HG03135 (cell line): ENCODE measurements at regions not wholly inside any gene's neighbourhood (a gene's known extent, or its start where the extent isn't known, plus 50 kb on each side); places are given as distances from the start of the nearest gene placed in this dataset.
A peak's percentile ranks its signal among the peaks of the same experiment; 100 is the strongest.
"Not testable (repeated sequence)": the region's sequence is repeated elsewhere in the genome, so short reads cannot be mapped to it uniquely, and the experiment has no call there.

Source experiments
- ATAC-seq: cut with Tn5 transposase; IDR thresholded peaks from one replicate; pipeline ENCODE4 v1.9.1; 2021; ENCODE audit warnings: mild to moderate bottlenecking, moderate library complexity; ENCODE audit not compliant: unreplicated experiment

DNA sequence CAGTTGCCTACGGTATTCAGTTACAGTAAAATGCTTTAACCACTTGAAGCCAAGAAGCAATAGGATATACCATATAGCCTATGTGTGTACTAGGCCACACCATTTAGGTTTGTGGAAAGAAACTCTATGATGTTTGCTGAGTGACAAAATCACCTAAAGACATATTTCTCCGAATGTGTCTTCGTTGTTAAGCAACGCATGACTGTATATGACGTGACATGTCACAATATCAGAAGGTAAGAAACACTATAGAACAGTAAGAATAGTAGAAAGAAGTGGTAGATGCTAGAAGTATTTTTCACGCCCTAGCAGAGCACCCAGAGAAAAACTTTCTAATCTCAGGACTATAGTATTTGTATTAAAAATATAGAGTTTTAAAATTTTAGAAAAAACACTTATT lies 1188.2 kb upstream of the B3GALT2 start:
- no peak for ATAC-seq

DNA sequence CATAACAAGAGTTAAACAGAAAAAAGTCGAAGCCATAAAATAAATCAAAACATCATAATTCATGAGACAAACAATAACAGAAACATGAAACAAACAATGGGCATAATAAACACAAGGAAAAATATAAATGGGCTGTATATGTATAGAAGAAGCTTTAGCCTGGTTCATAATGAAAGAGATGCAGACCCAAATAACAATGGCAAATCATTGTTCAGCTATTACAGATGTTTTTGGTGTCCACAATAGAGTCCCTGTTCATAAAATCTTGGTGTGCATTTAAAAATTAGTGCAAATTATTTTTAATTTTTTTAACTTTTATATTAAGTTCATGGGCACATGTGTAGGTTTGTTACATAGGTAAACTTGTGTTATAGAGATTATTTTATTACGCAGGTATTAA lies 1185.9 kb upstream of the B3GALT2 start:
- no peak for ATAC-seq

DNA sequence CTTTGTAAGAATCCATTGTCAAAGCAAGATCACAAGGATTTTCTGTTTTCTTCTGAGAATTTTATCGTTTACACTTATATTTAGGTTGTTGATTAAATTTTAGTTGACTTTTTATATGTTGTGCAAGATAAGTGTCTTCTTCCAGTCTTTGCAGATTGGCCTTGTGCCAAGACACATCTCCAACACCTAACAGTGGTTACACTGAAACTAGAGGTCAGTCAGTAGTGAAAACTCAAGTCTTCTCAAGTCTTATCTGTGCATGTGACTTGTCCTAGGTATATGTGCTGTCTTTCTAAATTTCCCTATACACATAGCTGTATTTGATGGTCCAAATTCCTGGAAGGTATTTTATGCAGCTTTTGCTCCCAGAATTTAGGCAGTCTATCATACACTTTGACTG lies 1183.2 kb upstream of the B3GALT2 start:
- ATAC-seq = no peak

DNA sequence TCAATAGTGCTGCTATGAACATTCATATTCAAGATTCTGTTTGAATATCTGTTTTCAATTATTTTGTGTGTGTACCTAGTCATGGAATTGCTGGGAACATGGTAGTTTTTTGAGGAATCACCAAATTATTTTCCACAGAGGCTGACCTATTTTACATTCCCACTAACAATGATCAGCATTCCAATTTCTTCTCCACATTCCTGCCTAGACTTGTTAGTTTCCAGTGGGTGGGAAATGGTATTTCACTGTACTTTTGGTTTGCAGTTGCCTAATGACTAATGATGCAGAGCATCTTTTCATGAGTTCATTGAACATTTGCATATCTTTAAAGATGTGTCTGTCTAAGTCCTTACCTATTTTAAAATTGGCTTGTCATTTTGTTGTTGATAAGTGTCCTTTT lies 1182.6 kb upstream of the B3GALT2 start:
- ATAC-seq = no peak

DNA sequence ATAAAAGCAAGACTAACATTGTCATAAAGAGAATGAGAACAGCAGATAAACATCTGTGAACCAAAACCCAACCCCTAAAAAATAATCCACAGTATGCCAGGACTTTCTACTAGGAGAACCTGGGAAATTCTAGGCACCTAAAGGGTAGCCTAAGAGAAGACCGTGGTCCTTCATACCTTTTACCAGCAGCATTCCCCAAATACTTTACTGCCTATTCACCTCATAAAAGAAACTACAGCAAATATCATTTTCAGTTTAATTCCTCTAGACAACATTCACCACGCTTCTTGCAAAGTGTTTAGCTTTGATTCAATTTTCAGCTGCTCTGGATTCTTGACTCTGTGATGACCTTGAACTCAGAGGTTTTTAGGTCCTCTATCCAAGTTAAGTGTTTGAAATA lies 1180.7 kb upstream of the B3GALT2 start:
- no peak for ATAC-seq

DNA sequence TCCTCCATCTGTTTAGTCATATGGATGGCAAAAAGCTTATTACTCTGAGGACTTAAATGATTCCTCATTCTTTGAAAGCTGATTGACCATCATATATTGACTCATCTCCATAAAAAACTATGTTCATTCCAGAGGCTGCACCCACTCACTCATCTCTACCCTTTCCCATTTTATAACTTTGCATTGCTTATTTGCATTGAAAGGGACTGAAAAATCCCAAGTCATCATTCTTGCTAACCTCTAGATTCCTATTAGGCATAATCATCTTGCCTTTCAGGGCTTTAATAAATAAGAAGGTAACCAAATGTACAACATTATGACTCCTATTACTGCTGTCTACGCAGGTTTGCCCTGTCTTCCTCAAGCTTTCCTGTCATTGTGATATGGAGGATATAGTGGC lies 1180.3 kb upstream of the B3GALT2 start:
- no peak for ATAC-seq

DNA sequence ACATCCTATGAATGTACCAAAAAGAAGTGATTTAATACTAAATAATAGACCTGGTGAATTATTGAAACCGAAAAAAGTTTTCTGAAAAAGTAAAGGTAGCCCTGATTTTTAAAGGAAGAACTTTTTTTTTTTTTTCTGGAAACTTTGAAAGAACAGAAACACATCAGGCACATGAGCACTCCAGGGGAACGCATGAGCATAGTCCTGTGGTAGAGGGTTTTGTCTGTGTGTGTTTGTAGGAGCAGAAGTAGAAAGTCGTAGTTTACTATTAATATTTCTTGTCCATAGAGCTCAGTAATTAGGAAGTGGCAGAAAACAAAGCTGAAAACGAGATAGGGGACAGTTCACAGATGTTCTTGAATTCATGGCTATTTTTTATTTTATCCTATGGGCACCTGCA lies 1175.9 kb upstream of the B3GALT2 start:
- no peak for ATAC-seq

DNA sequence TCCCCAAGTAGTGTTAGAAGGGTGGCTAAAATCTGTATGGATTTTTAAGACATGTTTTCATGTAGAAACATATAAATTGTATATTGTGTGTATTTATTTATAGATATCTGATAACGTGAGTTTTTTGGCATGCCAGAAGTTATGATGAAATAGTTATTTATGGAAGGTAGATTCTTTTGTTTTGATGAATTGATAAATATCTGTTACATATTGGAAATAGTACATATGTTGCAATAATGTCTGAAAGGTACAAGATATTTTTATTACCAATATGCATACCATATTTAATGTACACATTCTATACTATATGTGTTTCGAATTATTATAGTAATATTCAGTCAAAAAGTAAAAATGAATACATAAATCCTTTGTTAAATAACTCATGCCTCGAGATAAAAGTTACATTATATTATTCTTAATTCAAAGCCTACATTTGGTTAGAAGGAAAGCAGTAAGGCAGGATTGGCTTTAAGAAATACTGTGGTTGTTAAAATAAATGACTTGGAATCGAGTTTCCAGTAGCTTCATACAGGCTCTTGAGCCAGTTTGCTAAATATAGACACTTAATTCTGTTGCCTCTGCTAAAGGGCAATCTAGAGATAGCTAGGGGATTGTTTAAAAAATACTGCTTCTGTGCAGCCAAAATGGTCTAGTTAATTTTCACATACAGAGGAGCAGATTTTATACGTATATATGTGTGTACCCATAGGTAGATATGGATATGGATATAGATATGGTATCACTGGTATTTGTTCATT lies 1175.1 kb upstream of the B3GALT2 start:
- ATAC-seq = no peak

DNA sequence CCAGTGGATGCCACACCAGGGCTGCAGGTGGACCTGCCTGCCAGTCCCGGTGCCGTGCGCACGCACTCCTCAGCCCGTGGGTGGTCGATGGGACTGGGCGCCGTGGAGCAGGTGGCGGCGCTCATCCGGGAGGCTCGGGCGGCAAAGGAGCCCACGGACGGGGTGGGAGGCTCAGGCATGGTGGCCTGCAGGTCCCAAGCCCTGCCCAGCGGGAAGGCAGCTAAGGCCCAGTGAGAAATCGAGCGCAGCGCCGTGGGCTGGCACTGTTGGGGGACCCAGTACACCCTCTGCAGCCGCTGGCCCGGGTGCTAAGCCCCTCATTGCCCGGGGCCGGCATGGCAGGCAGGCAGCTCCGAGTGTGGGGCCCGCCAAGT lies 1171.8 kb upstream of the B3GALT2 start:
- no peak for ATAC-seq

DNA sequence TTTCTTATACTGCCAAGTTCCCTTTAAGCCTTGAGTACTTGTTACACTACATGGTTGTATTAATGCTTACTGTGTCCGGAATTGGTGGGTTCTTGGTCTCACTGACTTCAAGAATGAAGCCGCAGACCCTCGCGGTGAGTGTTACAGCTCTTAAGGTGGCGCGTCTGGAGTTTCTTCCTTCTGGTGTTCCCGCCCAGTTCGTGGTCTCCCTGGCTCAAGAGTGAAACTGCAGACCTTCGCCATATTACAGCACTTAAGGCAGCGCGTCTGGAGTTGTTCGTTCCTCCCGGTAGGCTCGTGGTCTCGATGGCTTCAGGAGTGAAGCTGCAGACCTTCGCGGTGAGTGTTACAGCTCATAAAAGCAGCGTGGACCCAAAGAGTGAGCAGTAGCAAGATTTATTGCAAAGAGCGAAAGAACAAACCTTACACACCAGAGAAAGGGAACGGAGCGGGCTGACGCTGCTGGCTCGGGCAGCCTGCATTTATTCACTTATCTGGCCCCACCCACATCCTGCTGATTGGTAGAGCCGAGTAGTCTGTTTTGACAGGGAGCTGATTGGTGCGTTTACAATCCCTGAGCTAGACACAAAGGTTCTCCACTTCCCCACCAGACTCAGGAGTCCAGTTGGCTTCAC lies 1171.3 kb upstream of the B3GALT2 start:
- ATAC-seq = not testable (repeated sequence)

DNA sequence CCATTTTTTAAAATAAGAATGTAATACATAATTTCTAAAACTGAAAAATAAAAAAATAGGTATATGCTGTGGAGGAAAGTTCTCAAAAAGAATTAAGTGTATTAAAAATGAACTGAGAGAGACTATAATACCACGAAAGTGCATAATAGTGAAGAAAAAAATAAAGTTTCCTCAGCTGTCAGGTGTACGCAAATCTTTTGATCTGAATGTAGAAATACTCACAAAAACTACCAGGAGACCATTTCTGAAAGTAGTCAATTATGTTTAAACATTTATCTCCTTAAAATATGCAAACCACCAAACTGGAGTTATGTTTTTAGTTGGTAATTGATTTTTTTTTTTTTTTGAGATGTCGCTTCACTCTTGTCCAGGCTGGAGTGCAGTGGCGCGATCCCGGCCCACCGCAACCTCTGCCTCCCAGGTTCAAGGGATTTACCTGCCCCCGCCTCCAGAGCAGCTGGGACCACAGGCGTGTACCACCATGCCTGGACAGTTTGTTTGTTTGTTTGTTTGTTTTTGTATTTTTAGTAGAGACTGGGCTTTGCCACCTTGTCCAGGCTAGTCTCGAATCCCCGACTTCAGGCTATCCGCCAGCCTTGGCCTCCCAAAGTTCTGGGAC lies 1169.2 kb upstream of the B3GALT2 start:
- ATAC-seq = no peak

DNA sequence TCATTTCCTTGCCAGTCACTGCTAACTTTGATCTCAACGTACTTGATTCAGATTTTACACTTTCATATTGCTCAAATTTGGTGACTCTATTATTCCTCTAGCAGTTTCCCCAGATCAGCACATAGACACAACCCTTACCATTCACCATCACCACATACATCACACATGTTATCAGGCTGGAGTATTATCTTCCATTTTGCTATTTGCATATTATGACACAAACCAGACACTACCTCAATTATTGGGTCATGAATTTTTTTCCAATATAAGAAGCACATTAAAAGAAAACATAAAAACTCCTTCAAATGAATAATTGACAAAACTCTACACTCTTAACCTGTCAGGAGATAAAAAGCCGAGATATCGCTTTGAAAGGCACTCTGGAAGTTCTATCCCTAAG lies 1166.7 kb upstream of the B3GALT2 start:
- no peak for ATAC-seq

DNA sequence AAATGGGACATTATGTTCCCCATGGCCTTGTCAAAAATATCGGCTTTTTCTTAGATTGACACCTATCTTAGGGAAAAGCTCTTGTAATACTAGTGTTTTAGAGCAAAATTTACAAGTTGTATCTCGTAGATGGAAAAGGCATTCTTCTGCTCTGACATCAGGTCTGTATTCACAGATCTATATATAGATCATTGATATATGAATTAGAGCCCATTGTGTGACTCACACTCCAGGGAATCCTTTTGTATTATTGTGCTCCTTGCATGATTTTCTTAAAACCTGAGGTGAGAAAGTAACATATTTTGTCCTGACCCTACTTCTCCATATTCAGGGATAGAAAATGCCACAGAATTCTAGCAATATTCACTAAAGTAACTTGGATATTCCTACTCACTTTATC lies 1160.8 kb upstream of the B3GALT2 start:
- ATAC-seq = no peak

DNA sequence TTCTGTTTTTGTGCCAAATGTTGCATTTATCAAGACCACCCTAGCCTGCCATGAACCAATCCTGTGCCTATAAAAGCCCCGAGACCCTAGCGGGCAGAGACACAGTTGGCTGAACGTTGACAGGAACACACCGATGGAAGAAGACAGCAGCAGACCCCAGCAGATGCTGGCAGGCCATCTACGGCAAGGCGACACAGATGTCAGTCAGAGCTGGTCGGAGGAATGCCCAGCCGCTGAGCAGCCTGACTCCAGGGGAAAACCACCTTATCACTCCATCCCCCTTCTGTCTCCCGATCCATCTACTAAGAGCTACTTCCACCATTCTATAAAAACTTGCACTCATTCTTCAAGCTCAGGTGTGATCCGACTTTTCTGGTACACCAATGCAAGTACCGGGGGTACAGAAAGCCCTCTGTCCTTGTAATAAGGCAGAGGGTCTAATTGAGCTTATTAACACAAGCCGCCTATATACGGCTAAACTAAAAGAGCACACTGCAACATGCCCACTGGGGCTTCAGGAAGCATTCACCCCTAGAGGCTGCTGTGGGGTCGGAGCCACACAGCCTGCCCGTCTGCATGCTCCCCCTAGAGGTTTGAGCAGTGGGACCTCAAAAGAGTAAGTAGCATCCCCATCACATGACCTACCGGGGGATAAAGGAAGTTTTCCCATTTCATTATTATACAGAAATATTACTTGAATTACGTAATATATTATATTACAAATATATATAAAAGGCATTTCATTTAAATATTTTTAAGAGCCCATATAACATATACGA lies 1156.3 kb upstream of the B3GALT2 start:
- peak; percentile 50 for ATAC-seq

DNA sequence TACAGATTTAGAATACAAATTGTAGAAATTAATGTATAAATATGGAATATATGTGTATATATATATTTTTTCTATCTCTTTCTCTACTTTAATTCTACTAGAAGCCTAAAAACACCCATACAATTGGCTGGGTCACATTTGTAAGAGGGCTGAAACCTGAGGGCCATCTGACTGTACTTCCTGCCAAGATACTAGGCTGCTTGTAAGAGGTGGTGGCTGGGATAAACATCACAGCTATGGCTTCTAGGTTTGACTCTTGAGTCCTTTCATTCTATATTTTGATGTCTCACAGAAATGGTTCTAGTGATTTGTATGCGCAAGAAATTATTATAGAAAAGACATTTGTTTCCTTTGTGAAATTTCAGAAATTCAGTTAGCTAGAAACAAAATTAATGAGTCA lies 1155.2 kb upstream of the B3GALT2 start:
- ATAC-seq = no peak

DNA sequence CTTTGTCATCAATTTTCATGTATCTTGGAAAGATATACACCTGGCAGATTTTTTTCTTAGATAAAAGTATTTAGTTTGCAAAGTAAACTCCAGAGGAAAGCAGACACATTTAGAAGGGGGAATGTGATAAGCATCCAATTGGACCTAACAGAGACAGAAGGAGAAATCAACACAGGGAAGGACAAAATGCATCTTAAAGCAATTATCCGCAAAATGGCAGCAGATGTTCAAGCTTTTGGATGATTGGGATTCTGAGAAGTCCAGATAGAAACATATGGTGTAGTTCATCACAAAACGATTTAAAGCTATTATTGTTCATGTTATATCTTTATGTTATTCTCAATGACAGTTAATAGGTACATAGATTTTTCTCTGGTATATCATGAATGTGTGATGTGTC lies 1153.1 kb upstream of the B3GALT2 start:
- no peak for ATAC-seq

DNA sequence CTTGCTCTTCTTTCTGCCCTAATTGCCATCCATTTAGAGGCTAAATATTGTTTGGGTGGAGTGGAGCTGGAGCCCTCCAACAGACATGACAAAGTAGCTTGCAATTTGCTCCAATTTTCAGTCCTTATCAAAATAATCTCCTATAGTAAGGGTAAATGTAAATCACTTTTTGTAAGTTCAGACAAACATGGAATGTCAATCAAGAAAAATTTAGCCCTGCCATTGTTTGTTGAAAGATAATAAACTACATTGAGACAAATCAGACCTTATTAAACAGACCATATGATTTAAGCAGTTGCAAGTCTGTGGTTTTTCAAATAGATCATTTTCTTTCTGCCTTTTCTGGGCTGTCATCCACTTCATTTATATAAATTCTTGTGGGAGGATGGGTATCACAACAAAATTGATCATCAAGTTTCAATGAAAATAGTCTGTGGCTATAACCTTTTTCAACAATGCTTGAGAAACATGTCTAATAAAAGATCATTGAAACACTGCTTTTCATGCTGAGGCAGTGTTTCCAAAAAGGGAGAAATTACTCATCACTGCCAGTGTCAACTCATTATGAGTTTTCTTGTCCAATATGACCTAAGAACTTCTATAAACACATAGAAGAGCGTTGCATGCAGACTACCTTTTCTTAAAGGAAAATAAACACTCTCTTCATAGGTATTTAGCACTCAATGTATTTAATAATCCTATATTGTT lies 1152.0 kb upstream of the B3GALT2 start:
- no peak for ATAC-seq

DNA sequence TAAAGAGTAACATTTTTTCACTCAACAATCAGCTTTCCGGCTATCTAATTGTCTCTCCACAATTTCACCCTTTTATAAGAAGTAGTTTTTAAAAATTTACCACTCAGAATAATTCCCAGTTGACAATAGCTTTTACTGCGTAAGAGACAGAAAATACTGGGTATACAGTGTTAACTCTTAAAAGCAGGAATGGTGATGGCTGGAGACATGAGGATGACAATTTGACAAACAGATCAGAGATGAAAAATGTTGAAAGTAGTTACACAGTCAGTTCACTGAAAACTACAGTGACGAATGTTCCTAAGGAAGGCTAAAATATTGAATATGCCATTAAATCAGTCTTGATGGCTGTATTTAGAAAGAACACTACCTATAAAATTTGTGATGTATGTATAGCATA lies 1146.8 kb upstream of the B3GALT2 start:
- no peak for ATAC-seq

DNA sequence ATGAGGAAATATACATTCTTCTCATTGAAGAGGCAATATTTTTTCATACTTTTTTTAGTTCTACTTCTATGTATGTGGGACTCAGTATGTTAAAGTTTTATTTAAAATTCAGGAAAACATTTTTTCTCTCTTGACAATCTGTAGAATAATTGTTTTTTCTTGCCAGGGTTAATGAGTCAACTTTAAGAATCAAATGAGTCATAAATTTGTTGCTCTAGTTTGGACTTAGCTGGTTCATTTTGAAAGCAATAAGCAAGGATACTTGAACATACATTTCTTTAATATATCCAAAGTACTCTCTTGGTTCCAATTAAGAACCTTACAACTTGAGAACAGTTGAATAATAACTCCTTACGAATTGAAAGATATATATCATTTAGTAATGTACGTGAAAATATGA lies 1145.3 kb upstream of the B3GALT2 start:
- ATAC-seq = no peak

DNA sequence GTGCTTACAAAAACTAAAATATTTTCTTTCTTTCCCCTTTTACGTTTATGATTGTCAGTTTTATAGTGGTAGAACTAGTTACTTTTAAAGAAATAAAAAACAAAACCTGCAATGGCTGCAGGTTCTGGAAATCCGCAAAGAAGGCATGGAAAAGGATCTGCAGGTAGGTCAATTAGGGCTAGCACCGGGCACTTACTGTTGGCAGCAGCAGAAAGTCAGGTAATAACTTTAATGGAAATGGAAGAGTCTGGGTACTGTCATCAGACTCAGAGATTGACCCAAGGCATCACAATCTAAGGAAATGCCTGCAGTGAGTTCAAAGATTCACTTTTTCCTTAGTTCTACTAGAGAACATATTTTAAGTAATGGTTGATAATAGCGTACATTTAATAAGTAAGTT lies 1136.3 kb upstream of the B3GALT2 start:
- no peak for ATAC-seq

DNA sequence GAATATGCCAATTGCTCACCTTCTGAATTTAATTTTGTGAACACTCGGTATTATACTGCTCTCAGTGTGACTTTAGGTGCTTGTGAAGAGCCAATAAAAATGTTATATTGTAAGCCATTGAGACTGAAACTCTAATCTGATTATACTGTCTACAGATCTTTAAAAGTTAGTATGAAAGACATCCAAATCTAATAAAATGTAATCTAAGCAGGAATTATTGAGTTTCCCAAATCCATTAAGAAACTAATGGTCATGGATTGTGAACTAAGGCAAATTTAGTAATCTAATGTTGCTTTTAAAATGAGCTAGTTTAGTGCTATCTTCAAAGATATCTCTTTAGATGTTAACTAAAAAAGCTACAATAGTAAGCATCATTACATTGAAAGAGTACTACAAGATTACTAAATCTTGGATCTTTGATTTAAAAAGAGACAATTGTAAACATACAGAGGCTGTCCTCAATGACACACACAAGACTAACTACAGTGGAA lies 1132.4 kb upstream of the B3GALT2 start:
- ATAC-seq = no peak
